GM10248 (cell line): ENCODE measurements at regions not wholly inside any gene's neighbourhood (a gene's known extent, or its start where the extent isn't known, plus 50 kb on each side); places are given as distances from the start of the nearest gene placed in this dataset.

ENCODE experiments used
- CTCF ChIA-PET: fragments of 300-600 bp; sonication (Branson Sonifier 250); formaldehyde crosslinking; extraction: SDS; loops from one replicate; lab custom pipeline; 2021; ENCODE audit warnings: antibody characterized with exemption; lab: Yijun Ruan, JAX
- POLR2A ChIA-PET: fragments of 350-650 bp; sonication (Branson Sonifier 250); formaldehyde crosslinking; extraction: SDS; loops from one replicate; lab custom pipeline; 2020; ENCODE audit warnings: antibody characterized with exemption; lab: Yijun Ruan, JAX
- DNase-seq: peaks from one replicate; pipeline ENCODE4 v3.0.0; 2012; ENCODE audit errors: extremely low spot score
- TF ChIP-seq, protein P1 (sequence below): IDR thresholded peaks from 2 replicates; pipeline ENCODE4 v1.5.1; 2012; ENCODE audit warnings: mild to moderate bottlenecking, low read depth; ENCODE audit errors: extremely low read depth, missing control alignments, control extremely low read depth

DNA sequence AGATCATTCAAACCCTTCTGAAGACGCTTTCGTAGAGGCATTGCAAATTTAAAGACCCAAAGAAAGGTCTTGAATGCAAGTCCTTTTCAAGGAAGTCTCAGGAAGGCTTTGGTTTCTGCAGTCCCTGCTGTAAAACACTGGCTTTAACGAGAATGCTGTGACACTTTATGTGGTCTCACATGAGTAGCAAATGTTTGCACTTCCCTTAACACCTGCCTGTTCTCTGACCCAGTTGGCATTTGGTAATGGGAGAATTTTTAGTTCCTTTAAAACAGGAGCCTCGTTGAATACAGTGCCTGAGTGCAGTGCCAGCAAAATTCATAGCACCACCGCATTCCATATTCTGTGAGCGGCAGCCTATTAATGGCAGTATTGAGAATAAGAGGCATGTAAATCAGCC is 330.5 kb upstream of the PRKX start:
- DNase-seq: no peak
- TF ChIP-seq, protein P1, sequence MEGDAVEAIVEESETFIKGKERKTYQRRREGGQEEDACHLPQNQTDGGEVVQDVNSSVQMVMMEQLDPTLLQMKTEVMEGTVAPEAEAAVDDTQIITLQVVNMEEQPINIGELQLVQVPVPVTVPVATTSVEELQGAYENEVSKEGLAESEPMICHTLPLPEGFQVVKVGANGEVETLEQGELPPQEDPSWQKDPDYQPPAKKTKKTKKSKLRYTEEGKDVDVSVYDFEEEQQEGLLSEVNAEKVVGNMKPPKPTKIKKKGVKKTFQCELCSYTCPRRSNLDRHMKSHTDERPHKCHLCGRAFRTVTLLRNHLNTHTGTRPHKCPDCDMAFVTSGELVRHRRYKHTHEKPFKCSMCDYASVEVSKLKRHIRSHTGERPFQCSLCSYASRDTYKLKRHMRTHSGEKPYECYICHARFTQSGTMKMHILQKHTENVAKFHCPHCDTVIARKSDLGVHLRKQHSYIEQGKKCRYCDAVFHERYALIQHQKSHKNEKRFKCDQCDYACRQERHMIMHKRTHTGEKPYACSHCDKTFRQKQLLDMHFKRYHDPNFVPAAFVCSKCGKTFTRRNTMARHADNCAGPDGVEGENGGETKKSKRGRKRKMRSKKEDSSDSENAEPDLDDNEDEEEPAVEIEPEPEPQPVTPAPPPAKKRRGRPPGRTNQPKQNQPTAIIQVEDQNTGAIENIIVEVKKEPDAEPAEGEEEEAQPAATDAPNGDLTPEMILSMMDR: no peak
- ChIA-PET CTCF (no interaction called here), POLR2A (no interaction called here)

DNA sequence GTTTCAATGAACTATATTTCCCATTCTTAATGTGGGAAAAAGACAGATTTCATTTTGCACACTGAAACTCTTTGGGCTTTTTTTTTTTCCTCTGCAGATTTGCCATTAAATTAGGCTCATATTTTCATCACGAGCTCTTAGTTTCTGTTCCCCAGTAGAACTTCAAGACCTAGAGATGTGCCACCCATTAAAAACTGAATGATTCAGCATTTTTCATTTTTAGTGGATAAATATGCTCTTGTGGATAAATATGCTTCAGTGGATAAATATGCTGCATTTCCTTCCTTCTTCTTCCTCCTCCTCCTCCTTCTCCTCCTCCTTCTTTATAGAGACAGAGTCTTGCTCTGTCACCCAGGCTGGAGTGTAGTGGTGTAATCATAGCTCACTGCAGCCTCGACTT is 322.4 kb upstream of the PRKX start:
- ChIA-PET POLR2A (no interaction called here), CTCF (interaction anchor here (1.4 kb wide), 1 partner anchor 8 kb away, joined by 4 read pairs; no protein-coding TSS in a partner anchor)
- TF ChIP-seq, protein P1: no peak
- no peak for DNase-seq

DNA sequence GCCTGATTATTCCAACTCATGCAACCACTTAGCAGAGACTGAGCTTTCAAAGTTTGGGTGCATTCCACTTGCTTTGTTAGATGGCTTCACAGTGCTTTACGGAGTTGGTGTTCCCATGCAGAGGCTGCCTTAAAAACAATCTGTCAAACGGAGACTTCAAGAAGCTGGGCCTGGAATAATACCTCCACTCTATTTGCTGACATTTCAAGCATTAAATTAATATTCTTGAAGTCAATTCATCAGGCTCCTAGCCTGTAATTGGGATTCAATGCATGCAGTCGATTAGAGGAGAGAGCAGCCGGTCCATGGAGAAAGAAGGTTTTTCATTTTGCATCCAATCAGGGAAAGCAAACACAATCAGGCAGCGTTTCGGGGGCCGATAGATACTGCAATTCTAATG is 314.7 kb upstream of the PRKX start:
- POLR2A ChIA-PET: no interaction called here
- no peak for DNase-seq
- TF ChIP-seq, protein P1: no peak
- CTCF ChIA-PET: interaction anchor here (1.2 to 1.4 kb wide), 2 partner anchors 8 to 37 kb away, joined by 3 to 4 read pairs; no protein-coding TSS in a partner anchor

DNA sequence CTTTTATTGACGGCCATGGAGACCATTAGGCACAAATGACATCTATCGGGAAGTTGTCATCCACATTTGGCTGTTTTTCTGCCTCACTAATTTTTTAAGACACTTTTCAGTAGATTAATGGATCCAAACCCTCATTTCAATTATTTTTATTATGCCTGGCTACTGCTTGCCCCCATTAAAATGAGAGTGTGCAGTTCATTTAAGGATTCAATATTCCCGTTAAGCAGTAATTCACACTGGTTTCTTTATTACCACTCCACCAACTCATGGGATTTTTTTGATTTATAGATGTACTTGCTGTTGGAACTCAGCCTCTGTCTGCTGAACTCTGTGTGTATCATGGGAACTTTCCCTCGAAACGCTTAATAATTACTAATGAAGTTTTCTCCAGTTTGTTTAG is 291.8 kb upstream of the PRKX start:
- CTCF ChIA-PET: no interaction called here
- DNase-seq: no peak
- TF ChIP-seq, protein P1: no peak
- POLR2A ChIA-PET: no interaction called here

DNA sequence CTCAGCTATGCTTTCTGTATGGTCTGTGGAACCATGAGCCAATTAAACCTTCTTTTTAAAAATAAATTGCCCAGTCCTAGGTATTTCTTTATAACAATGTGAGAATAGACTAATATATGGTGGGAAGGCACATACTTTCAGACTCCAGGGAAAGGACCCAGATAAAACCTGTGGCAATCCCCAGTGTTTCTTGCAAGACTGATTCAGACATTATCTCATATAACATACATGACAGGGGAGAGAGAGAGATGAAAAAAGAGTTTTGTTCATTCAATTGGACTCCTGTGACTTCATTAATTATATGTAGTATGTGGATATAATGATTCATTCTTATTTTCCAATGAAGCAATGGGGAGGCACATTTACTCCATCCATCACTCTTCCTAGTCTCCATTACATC is 291.4 kb upstream of the PRKX start:
- TF ChIP-seq, protein P1: no peak
- DNase-seq: no peak
- POLR2A ChIA-PET: no interaction called here
- CTCF ChIA-PET: no interaction called here

DNA sequence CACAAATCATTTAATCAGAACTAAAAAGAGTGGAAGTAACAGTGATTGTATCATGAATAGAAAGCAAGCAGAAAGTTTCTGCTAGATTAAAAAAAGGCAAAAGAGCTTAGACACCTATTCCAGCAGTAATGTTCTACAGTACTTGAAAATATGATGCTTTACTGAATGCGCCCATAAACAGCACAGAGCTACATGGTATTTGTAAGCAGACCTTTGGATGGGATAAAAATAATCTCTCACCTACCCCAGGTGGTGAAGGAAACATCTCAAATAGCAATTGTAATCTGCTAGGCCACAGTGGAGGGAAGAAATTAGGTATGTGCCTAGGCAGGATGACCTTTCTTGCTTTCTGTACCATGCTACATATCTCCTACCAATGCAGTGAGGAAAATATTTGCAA is 280.9 kb upstream of the PRKX start:
- ChIA-PET POLR2A (no interaction called here), CTCF (interaction anchor here (0.7 kb wide), 1 partner anchor 20 kb away, joined by 3 read pairs; no protein-coding TSS in a partner anchor)
- DNase-seq: no peak
- TF ChIP-seq, protein P1: no peak
